ENCODE measurements at regions not wholly inside any gene's neighbourhood (a gene's known extent, or its start where the extent isn't known, plus 50 kb on each side); places are given as distances from the start of the nearest gene placed in this dataset.

DNA sequence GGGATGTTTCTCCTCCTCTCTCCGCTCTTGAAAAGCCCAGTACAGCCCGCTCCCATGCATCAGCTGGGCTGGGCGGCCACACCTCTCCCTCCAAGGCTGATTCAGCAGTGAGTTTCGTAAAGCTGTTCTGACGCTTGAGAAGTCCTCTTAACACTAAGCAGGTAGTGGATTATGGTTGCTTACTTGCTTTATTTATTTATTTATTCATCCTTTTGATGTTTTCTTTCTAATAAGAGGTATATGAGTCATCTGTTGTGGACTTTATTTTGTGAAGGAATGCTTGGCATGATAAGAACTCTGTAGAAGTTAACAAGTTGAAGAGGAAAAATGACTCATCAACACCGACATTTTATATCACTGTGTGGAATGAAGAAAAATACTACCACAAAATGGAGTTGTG is 285.0 kb downstream of the SQOR start:
- Histone ChIP-seq H3K14ac (replicated peaks; ENCODE audit: low read depth, low read length) (no peak overlapping the region), H4K8ac (ENCODE audit: low read depth in 2 of 2, low read length in 2 of 2) (no peak overlapping the region), H3K4me2 (ENCODE audit: low read depth, low read length) (no peak overlapping the region), H3K9me3 (ENCODE audit: control insufficient read depth, insufficient read depth, low read length) (peaks cover 13% of the 10 kb centered on the region), H4K91ac (ENCODE audit: insufficient read depth, low read depth, low read length) (no peak overlapping the region), H3K79me1 (ENCODE audit: low read depth in 1 of 2, low read length in 2 of 2) (no peaks in the 10 kb centered on the region), H3K4me3 (ENCODE audit: insufficient read depth, low read depth, low read length) (no peak overlapping the region), H3K36me3 (ENCODE audit: control insufficient read depth, insufficient read depth, low read length) (no peaks in the 10 kb centered on the region), H3K27me3 (ENCODE audit: control insufficient read depth, insufficient read depth, low read length) (no peaks in the 10 kb centered on the region), H2AK5ac (ENCODE audit: low read depth, low read length) (no peak overlapping the region), H4K5ac (ENCODE audit: low read depth, low read length) (no peak overlapping the region), H3K27ac (ENCODE audit: insufficient read depth, low read length) (no peak overlapping the region), H3K9me1 (ENCODE audit: insufficient read depth, low read length) (no peaks in the 10 kb centered on the region), H3K56ac (ENCODE audit: extremely low read depth, insufficient read depth, low read length) (no peak overlapping the region), H4K20me1 (ENCODE audit: insufficient read depth, low read length) (no peaks in the 10 kb centered on the region), H3K23ac (ENCODE audit: low read depth, low read length) (no peak overlapping the region), H2BK5ac (ENCODE audit: low read depth, low read length, poor library complexity, severe bottlenecking) (no peak overlapping the region), H2AK9ac (replicated peaks; ENCODE audit: low read depth, low read length, poor library complexity) (no peak overlapping the region), H3K18ac (ENCODE audit: low read depth, low read length) (no peak overlapping the region), H2BK15ac (ENCODE audit: low read depth, low read length) (no peak overlapping the region), H2AFZ (replicated peaks; ENCODE audit: low read length, poor library complexity) (no peak overlapping the region), H2BK120ac (ENCODE audit: low read depth, low read length) (no peak overlapping the region), H2BK20ac (ENCODE audit: low read depth, low read length) (no peak overlapping the region), H3K9ac (ENCODE audit: low read depth, low read length) (no peak overlapping the region), H3K4me1 (ENCODE audit: control insufficient read depth, insufficient read depth, low read length) (no peaks in the 10 kb centered on the region), H3K4ac (ENCODE audit: low read depth, low read length) (no peak overlapping the region)
- intact Hi-C loops (cut with micrococcal nuclease) (no loop called here), dilution Hi-C loops (cut with HindIII; ENCODE audit: low sequenced_read_pairs, unreplicated experiment) (no loop called here), in situ Hi-C loops (cut with MboI; ENCODE audit: low sequenced_read_pairs) (no loop called here)
- ATAC-seq (ENCODE audit: low read depth) (peak; percentile 44), DNase-seq (peak; percentile 8)
- no CpG with 5 or more reads among the region's 6 CpGs for WGBS, 2 experiments (ENCODE audit: extremely low coverage in 2 of 2, insufficient read length in 1 of 2)
- ChIA-PET CTCF (no interaction called here), POLR2A (ENCODE audit: unreplicated experiment) (no interaction called here)
- BruUV-seq (replicated peaks) = no TSS peak
- no peak for TF ChIP-seq RFX5 (IDR thresholded peaks at IDR 0.05; ENCODE audit: low read depth, low read length)
- 0 out of 2 replicates have a peak, but pooled peaks have one; percentile 4 for TF ChIP-seq FOS (IDR thresholded peaks at IDR 0.05; ENCODE audit: low read depth, low read length)

All from IMR-90 (cell line).